Lower leg skin (tissue), 4 donors: ENCODE measurements at regions not wholly inside any gene's neighbourhood (a gene's known extent, or its start where the extent isn't known, plus 50 kb on each side); places are given as distances from the start of the nearest gene placed in this dataset.

Experiments used
- DNase-seq, 2 donors: peaks; one replicate each; pipeline ENCODE4 v3.0.0-alpha.2; 2019; ENCODE audit warnings: low spot score in 2 of 2
- H3K4me3 ChIP-seq: fragments of 200-600 bp; sonication (generic); 2 replicates; pipeline ENCODE4 v1.5.1; 2017; ENCODE audit warnings: mild to moderate bottlenecking, low read depth; ENCODE audit not compliant: poor library complexity, severe bottlenecking
- CTCF ChIP-seq, 3 donors: fragments of 450-650 bp; IDR thresholded peaks; one replicate each; pipeline ENCODE4 v1.5.1; 2016; ENCODE audit warnings: antibody characterized with exemption in 3 of 3, mild to moderate bottlenecking in 3 of 3, moderate library complexity in 2 of 3
- POLR2A ChIP-seq, 2 donors: fragments of 450-650 bp; IDR thresholded peaks; one replicate each; pipeline ENCODE4 v1.6.1; 2016 to 2017; ENCODE audit warnings: antibody characterized with exemption in 2 of 2, mild to moderate bottlenecking in 1 of 2, moderate library complexity in 1 of 2
- WGBS, 2 donors: methylation state at CpG; one replicate each; pipeline ENCODE4 v1.1.5; 2018; 5-methylcytosine and 5-hydroxymethylcytosine counted together
- intact Hi-C: fragments of 100-400 bp; cut with DNase I; formaldehyde crosslinking; loops from one replicate; pipeline ENCODE4 v1.15.0; 2023; ENCODE audit warnings: low total_unique reads

- intact Hi-C loops, result no loop called here
- peak in 1 of 2 donors; percentile 58 for DNase-seq
- 80 to 83% methylated on average over 16 of the region's 16 CpGs for WGBS, 2 donors
- no peak for TF ChIP-seq CTCF (IDR thresholded peaks at IDR 0.05)
- no peak for TF ChIP-seq POLR2A (IDR thresholded peaks at IDR 0.05)
- no peak overlapping the region for H3K4me3 ChIP-seq
Measured at GRCh38 chr13:111917901-111918300, 149.0 kb upstream of the SOX1 start.

GRCh38 chr13:111919286-111919685, 147.7 kb upstream of the SOX1 start:
- WGBS, 2 donors, result 83 to 92% methylated on average over 13 of the region's 13 CpGs
- TF ChIP-seq CTCF (IDR thresholded peaks at IDR 0.05) (no peak), POLR2A (IDR thresholded peaks at IDR 0.05) (no peak)
- no peak overlapping the region for H3K4me3 ChIP-seq
- intact Hi-C loops, result no loop called here
- DNase-seq, result peak in 1 of 2 donors; percentile 58

- peak in 1 of 2 donors; percentile 60 for DNase-seq
- intact Hi-C loops, result no loop called here
- H3K4me3 ChIP-seq, result no peak overlapping the region
- WGBS, 2 donors, result 59 to 68% methylated on average over 13 of the region's 13 CpGs
- TF ChIP-seq POLR2A (IDR thresholded peaks at IDR 0.05) (no peak), CTCF (IDR thresholded peaks at IDR 0.05) (no peak)
Measured at GRCh38 chr13:111919849-111920248, 147.1 kb upstream of the SOX1 start.

GRCh38 chr13:111920306-111920931, 146.5 kb upstream of the SOX1 start:
- WGBS, 2 donors, result 65 to 81% methylated on average over 21 of the region's 21 CpGs
- intact Hi-C loops, result no loop called here
- DNase-seq, result peak in 1 of 2 donors; percentile 75
- H3K4me3 ChIP-seq, result no peak overlapping the region
- TF ChIP-seq CTCF (IDR thresholded peaks at IDR 0.05) (no peak), POLR2A (IDR thresholded peaks at IDR 0.05) (no peak)

- DNase-seq, result peak in 1 of 2 donors; percentile 64
- WGBS, 2 donors, result 44 to 45% methylated on average over 30 of the region's 30 CpGs
- TF ChIP-seq CTCF (IDR thresholded peaks at IDR 0.05) (no peak), POLR2A (IDR thresholded peaks at IDR 0.05) (no peak)
- intact Hi-C loops, result no loop called here
- H3K4me3 ChIP-seq, result no peak overlapping the region
Measured at GRCh38 chr13:111920932-111921705, 145.8 kb upstream of the SOX1 start.
